ENCODE measurements at regions not wholly inside any gene's neighbourhood (a gene's known extent, or its start where the extent isn't known, plus 50 kb on each side); places are given as distances from the start of the nearest gene placed in this dataset.
A peak's percentile ranks its signal among the peaks of the same experiment; 100 is the strongest.

GRCh38 chr18:37987901-37988300 is 422.3 kb upstream of the CELF4 start:
- no peak for TF ChIP-seq CTCF (conservative IDR thresholded peaks at IDR 0.05)
- H3K4me1 ChIP-seq (ENCODE audit: control insufficient read depth, insufficient read depth, low read length) = no peaks in the 10 kb centered on the region
- no peak overlapping the region for H3K9ac ChIP-seq (ENCODE audit: extremely low read depth, low read length, poor library complexity, severe bottlenecking)
- H3K27me3 ChIP-seq (ENCODE audit: control insufficient read depth, insufficient read depth, low read length, poor library complexity, severe bottlenecking) = no peaks in the 10 kb centered on the region
- no peak overlapping the region for H3K4me3 Mint-ChIP-seq
- WGBS, 2 experiments (ENCODE audit: insufficient coverage in 1 of 2, insufficient read length in 1 of 2) = 95 to 100% methylated on average over 2 to 5 of the region's 5 CpGs
- H3K9me3 Mint-ChIP-seq = no peaks in the 10 kb centered on the region
- DNase-seq = no peak
- no peaks in the 10 kb centered on the region for H3K36me3 Mint-ChIP-seq (ENCODE audit: low read depth)
- H3K36me3 ChIP-seq (ENCODE audit: control insufficient read depth, insufficient read depth, low read length) = no peaks in the 10 kb centered on the region
- no peak overlapping the region for H3K4me3 ChIP-seq (ENCODE audit: low read length)
- H3K9me3 ChIP-seq (ENCODE audit: control insufficient read depth, low read length) = no peaks in the 10 kb centered on the region
- H3K27ac ChIP-seq (ENCODE audit: low read depth, low read length) = no peak overlapping the region
- H3K27ac Mint-ChIP-seq = no peak overlapping the region
- no peaks in the 10 kb centered on the region for H3K27me3 Mint-ChIP-seq (ENCODE audit: insufficient read depth)
- H3K4me1 Mint-ChIP-seq = peaks cover 20% of the 10 kb centered on the region

GRCh38 chr18:37986665-37987064 is 421.1 kb upstream of the CELF4 start:
- Histone ChIP-seq H3K27me3 (ENCODE audit: control insufficient read depth, insufficient read depth, low read length, poor library complexity, severe bottlenecking) (no peaks in the 10 kb centered on the region), H3K9ac (ENCODE audit: extremely low read depth, low read length, poor library complexity, severe bottlenecking) (no peak overlapping the region), H3K4me1 (ENCODE audit: control insufficient read depth, insufficient read depth, low read length) (no peaks in the 10 kb centered on the region), H3K36me3 (ENCODE audit: control insufficient read depth, insufficient read depth, low read length) (no peaks in the 10 kb centered on the region), H3K27ac (ENCODE audit: low read depth, low read length) (no peak overlapping the region), H3K9me3 (ENCODE audit: control insufficient read depth, low read length) (no peaks in the 10 kb centered on the region), H3K4me3 (ENCODE audit: low read length) (no peak overlapping the region)
- TF ChIP-seq CTCF (conservative IDR thresholded peaks at IDR 0.05) = no peak
- H3K27ac Mint-ChIP-seq = no peak overlapping the region
- H3K27me3 Mint-ChIP-seq (ENCODE audit: insufficient read depth) = no peaks in the 10 kb centered on the region
- no peak for DNase-seq
- no peak overlapping the region for H3K4me3 Mint-ChIP-seq
- no peaks in the 10 kb centered on the region for H3K9me3 Mint-ChIP-seq
- 79 to 97% methylated on average over 3 to 4 of the region's 4 CpGs for WGBS, 2 experiments (ENCODE audit: insufficient coverage in 1 of 2, insufficient read length in 1 of 2)
- H3K4me1 Mint-ChIP-seq = peaks cover 20% of the 10 kb centered on the region
- H3K36me3 Mint-ChIP-seq (ENCODE audit: low read depth) = no peaks in the 10 kb centered on the region

- H3K4me1 ChIP-seq (ENCODE audit: control insufficient read depth, insufficient read depth, low read length) = no peaks in the 10 kb centered on the region
- Mint-ChIP-seq H3K27me3 (ENCODE audit: insufficient read depth) (no peaks in the 10 kb centered on the region), H3K27ac (no peak overlapping the region), H3K4me1 (peaks cover 20% of the 10 kb centered on the region), H3K9me3 (no peaks in the 10 kb centered on the region), H3K36me3 (ENCODE audit: low read depth) (no peaks in the 10 kb centered on the region), H3K4me3 (no peak overlapping the region)
- no peak overlapping the region for H3K4me3 ChIP-seq (ENCODE audit: low read length)
- no peaks in the 10 kb centered on the region for H3K9me3 ChIP-seq (ENCODE audit: control insufficient read depth, low read length)
- peak; percentile 26 for TF ChIP-seq CTCF (conservative IDR thresholded peaks at IDR 0.05)
- no peaks in the 10 kb centered on the region for H3K27me3 ChIP-seq (ENCODE audit: control insufficient read depth, insufficient read depth, low read length, poor library complexity, severe bottlenecking)
- H3K36me3 ChIP-seq (ENCODE audit: control insufficient read depth, insufficient read depth, low read length) = no peaks in the 10 kb centered on the region
- H3K9ac ChIP-seq (ENCODE audit: extremely low read depth, low read length, poor library complexity, severe bottlenecking) = no peak overlapping the region
- peak; percentile 82 for DNase-seq
- H3K27ac ChIP-seq (ENCODE audit: low read depth, low read length) = no peak overlapping the region
- WGBS, 2 experiments (ENCODE audit: insufficient coverage in 1 of 2, insufficient read length in 1 of 2) = 12 to 37% methylated on average over 4 to 5 of the region's 5 CpGs
Measured at GRCh38 chr18:37985126-37985525, 419.5 kb upstream of the CELF4 start.

Data from endodermal cell (in vitro differentiated cells).